MV-4-11 (cell line): ENCODE measurements at regions not wholly inside any gene's neighbourhood (a gene's known extent, or its start where the extent isn't known, plus 50 kb on each side); places are given as distances from the start of the nearest gene placed in this dataset.
A peak's percentile ranks its signal among the peaks of the same experiment; 100 is the strongest.

Experiments used
- DNase-seq: peaks from one replicate; lab custom pipeline; 2025; lab: John Stamatoyannopoulos, UW

DNA sequence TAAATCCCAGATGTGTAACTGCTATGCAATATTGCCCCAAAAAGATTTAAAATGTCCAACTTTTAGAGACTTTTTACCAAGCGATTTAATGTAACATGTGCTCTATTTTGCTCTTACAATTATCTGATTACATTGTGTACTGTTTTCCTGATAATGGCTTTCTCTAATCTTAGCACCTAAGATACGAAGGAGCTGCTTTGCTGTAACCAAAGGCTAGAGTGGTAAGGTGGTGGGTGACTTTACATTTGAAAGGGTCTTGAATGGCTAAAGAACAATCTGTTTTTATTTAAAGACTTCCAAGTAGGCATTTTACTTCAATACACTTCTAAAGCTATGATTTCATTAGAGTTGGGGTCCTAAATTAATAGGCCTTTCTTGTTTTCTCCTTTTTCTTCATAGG, 1201.6 kb upstream of the MAP3K7 start:
- no peak for DNase-seq

DNA sequence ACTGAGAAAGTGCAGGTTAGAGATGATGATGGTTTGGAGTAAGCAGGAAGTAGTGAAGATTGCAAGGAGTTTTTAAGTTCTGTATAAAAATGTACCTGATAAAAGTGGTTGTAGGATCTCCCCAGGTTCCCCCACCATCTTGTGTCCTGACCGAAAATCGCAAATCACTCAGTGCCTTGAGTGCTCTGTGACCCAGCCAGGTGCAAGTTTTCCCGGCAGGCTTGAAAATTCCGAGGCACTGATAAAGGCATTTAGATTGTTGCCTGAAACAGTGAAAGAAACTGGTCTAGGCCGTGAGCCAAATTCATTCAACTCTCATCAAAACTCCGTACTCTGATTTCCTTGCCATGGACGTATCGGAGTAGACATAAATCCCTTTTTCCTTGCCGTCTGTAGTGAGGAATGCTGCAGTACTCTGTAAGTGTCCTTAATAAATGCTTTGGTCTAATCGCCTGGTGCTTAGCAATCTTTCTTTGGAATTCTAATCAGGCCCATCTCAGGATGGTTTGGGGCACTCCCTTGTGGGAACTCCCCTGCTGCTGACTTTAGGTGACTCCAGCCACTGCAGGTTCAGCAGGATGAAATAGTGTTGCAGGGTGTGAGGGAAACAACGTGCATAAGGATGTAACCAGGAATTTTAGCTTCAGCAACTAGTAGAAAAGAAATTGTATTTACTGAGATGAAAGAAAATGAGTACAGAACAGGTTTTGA, 1199.8 kb upstream of the MAP3K7 start:
- DNase-seq, result no peak

DNA sequence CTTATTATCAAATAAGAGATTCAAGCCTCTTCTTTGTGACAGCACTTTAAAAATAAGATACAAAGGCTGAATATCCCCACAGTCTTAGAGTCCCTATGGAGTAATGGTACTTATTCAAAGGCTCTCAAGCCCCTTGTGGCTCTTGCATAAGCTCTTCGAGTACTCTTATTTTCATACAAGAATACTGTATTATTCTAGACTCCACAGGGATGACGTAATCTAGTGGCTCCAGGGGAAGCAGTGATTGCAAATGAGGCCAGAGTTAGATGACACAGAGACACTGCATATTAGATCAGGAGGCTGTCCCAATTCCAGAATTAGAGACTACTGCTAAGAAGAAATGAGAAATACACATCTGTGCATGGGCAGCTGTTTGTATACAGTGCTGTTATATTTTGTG, 1195.9 kb upstream of the MAP3K7 start:
- DNase-seq, result no peak

DNA sequence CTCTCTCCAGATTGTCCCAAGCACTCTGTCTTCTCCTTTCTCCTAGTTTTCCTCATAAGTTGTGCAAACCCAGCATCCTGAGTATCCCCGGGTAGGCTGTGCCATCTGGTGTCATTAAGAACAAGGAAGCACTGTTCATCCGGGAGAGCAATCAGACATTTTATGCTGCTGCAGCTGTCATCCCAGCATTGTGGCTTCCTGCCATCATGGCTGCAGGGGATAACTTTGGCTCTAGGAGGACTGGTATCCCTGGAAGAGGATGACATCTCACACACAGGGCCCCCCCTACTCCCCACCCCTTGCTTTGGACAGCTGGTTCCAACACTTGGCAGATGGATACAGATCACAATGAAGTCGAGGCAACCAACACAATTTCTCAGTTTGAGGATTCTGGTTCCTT, 1195.1 kb upstream of the MAP3K7 start:
- no peak for DNase-seq

DNA sequence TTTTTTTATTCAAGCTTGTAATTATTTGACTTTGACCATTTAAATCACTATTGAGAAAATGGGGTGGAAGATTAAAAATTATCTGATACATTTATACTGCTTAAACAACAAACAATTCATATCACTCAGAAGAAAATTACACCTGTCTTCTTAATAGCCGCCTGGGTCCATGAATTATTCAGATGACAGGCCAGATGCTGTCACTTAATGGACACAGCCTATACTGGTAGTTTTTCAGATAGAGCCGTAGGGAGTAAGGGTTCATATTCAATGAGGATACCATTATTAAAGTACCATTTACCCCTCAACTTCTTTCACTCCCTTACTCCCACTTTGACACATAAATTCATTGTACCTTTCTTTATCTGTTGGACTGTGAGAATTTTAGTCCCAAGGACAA, 1193.4 kb upstream of the MAP3K7 start:
- no peak for DNase-seq

DNA sequence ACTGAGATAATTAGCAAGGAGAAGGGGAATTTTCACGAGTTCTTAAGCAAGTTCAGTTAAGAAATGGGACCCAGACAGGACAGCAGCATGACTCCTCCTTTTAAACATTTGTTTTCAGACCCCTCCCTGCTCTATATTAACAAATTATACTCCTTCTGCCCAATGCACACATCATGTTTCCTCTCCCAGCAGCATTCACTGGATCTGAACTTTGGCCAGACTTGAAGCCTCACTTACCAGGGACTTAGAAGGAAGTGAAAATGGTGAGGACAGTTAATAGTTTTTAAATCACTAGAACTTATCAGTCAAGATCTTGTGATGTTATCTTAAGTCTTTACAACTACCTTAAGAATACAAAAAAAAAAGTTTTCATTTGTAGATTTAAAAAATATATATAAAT, 1174.7 kb upstream of the MAP3K7 start:
- peak; percentile 1 for DNase-seq

DNA sequence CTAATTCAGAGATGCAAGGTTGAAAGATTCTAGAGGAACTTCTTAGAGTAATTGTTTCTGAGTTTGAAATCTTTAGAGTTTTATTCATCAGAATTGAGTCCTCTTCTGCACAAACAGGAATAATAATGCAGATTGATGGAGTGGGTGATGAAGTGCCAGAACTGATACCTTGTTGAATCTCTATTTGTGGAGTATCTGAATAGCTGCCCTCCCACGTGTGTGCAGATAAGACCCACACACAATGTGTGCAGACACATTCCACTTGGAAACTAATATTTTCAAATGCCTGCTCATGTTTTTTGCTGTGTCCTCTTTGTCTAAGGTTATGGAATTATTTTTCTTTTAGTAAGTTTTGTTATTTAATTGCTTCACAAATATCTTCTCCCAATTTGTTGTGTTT, 1167.8 kb upstream of the MAP3K7 start:
- no peak for DNase-seq

DNA sequence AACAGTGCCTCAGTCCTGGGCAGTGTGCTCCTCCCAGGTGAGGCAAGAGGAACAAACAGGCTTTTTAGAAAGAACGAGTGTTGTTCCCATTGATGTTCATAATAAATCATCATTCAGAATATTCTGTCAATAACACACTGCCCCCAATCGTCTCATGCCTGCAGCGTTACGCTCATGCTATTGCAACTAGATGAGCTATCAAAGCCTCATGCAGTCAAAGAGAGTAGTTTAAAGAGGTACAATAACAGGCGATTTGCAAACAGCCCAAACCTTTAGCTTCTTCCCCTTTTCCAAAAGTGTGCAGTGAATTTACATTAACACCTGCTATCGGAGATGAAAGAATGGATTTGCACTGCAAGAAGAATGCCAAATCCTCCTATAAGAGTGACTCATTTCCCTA, 1164.7 kb upstream of the MAP3K7 start:
- DNase-seq, result no peak

DNA sequence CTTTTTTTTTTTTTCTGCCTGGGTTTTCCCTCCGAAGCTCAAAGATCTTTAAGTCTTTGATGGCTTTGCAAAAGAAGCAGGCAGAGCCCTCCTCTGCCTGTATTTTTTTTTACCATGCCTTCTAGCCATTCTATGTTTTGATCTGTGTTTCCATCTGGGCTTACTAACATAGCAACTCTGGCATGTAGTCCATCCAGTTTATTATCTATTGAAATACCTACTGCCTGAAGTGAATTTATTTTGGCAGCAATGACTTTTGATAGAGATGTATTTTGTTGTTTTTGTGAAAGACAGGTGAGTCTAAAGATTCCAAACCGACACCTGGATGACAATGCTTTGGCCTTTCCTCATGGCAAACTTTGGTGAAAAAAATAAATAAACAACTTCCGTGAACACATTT, 1157.7 kb upstream of the MAP3K7 start:
- DNase-seq, result no peak

DNA sequence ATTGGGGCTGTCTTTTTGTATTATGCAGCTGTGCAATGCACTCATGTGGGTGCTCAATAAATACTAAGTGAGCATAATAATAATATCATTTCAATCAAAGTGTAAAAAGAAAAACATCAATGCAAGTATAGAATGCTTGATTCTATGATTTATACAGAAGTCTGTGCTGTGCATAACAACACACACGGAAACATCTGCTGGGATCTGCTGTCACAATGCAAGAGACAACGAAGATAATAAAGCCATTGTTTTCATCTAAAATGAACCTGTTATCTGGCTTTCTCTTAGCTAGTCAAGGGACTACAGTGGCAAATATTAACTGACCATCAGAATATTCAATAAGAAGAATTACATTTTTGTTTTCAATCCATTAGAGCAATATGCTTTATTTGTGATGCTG, 1156.9 kb upstream of the MAP3K7 start:
- no peak for DNase-seq

DNA sequence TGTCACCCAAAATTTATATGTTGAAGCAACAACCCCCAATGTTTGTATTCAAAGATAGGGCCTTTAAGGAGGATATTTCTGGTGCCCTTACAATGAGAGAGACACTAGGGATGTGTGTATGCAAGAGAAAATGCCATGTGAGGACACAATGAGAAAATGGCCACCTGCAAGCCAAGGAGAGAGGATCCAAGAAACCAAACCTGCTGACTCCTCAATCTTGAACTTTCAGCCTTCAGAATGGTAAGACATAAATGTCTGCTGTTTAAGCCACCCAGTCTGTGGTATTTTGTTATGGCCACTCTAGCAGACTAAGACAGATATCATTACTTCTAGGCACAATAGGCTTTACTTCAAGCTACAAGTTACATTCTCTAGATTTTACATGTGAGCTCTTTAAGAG, 1145.1 kb upstream of the MAP3K7 start:
- DNase-seq, result no peak

DNA sequence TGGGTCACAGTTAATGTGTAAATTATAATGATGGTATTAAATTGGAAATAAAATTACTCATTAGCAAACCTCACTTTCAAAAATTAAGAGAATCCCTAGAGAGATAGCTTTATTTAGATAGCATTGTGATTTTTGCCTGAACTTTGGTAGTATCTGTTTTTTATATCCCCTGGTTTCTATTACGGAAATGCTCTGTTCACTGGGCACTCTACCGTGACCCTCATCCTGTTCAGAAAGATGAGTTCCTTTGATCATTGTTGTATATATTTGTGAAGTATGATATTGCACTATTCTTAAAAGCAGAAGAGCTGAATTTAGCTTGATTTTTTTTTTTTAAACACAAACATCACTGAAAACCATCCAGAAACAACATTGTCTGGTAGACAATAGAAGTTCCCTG, 1143.8 kb upstream of the MAP3K7 start:
- no peak for DNase-seq

DNA sequence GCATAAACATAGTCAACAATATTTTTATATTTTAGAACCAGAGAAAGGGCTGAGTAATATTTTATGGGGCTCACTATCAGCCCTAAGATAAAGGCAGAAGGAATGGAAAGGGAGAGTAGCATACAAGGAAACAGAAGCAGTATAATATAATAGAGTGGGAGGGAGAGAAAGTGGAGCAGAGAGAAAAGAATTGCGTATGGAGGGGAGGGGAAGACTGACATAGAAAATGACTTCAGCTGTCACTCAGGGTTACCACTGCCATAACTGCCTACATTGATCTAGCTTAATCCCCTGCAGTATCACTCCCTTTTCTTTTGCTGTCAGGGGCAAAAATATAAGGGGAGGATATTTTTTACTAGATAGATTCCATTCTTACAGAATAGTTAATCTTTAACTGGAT, 1133.5 kb upstream of the MAP3K7 start:
- no peak for DNase-seq

DNA sequence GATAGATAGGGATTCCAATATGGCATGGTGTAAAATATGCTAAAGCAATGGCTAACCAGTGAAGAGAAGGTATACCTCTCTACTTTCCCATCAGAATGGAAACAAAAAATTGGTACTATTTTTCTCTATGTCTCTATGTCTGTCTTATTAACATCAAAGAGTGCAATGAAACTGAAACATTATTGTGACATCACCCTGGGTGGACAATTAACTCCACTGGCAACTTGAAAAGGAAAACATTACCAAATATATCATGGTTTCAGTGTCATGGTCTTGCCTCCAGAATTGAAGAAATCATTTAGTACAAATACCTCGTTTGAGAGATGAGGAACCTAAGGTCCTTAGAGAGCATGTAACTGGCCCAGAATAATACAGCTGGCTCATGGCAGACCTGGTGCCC, 1132.5 kb upstream of the MAP3K7 start:
- DNase-seq, result peak; percentile 9

DNA sequence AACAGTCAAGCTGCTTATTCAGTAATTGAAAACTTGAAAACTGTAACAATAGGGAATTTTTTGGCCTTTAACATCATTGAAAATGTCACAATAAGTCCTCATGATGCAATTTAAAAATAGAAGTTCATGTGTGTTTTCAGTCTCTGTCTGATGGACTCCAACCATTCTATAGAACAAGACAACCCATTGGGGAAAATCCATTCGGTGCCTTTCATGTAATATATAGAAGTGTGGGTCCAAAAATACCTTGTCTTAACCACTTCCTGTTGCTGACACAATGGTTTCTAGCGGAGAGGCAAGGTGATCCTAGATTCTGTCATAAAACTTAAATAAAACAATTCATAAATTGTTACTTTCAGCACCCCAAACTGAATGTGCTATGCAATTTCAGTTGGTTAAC, 1131.3 kb upstream of the MAP3K7 start:
- DNase-seq, result no peak

DNA sequence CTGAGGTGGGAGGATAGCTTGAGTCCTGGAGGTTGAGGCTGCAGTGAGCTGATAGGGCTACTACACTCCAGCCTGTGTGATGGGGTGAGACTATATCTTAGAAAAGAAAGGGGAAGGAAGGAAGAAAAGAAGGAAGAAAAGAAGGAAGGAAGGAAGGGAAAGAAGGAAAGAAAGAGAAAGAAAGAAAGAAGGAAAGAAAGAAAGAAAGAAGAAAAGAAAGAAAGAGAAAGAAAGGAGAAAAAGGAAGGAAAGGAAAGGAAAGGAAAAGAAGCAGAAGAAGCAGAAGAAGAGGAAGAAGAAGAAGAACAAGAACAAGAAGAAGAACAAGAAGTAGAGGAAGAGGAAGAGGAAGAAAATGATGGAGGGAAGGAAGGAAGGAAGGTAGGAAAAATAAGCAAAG, 1130.2 kb upstream of the MAP3K7 start:
- DNase-seq, result no peak

DNA sequence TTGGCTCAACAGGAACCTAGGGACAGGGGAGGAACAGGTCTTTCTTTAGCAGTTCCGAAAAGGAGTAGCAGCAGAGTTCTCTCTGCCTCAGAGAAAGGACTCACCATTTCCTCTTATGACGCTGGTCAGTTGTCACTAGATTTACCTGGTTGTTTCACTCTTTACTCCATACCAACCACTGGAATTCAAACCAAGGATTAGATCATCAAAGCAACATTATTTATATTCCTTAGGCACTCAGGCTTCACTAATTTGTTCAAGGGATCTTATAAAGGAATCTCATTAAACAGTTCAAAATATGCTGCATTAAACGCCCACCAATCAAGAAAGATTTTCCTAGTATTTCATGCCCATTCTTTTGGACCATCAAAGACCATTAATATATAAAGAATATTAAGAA, 1129.5 kb upstream of the MAP3K7 start:
- DNase-seq, result no peak

DNA sequence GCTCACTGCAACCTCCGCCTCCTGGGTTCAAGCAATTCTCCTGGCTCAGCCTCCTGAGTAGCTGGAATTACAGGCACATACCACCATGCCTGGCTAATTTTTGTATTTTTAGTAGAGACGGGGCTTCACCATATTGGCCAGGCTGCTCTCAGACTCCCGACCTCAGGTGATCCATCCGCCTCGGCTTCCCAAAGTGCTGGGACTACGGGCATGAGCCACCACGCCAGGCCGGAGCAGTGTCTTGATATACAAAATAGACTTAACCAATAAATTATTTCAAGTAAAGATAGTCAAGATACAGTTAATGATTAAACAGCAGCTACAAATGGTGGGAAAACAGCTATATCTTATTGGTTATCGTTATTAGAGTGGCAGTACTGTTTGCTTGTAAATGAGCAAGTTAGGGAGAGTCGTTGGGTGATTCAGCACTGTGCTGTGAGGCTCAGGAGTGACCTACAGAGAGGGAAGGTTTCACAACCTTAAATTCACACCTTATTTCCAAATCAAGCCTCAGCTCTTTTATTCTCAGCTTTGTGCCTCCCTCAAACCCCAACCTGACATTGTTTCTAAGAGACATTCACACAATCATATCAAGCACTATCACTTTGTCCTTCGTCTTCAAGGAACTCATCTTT, 1128.4 kb upstream of the MAP3K7 start:
- DNase-seq, result no peak

DNA sequence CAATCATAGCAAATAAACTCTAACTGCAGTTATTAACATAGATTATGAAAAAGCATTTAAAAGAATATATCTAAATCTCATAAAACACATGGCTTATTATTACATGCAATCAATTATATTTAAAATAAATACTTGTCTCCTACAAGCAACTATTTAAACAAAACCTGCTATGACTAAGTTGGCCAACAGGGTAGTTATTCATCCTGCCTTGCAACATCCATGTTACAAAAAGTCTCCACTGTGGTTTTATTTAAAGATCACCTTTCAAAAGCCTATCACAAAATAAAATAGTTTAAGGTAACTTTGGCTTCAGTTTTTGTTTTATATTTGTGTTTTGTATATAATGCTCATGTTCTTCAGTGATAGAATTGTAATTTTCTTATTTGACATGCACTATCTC, 1127.0 kb upstream of the MAP3K7 start:
- DNase-seq, result no peak

DNA sequence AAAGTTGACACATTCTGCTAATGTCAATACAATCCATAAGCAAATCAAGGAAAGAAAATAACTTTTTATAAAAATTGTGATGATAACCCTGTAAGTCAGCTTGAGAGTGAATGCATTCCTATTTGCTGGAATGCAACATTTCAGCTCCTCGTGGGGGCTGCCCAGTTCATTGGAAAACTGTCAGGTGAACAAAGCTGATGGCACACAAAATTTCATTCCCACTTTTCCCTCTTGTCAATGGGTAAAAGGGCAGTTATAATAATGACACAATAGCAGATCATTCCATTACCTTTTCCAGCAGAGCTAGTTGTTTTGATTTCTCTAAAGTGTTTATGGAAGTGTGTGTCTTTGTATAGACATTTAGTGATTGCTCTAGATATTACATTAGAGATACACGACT, 1124.6 kb upstream of the MAP3K7 start:
- DNase-seq, result no peak

DNA sequence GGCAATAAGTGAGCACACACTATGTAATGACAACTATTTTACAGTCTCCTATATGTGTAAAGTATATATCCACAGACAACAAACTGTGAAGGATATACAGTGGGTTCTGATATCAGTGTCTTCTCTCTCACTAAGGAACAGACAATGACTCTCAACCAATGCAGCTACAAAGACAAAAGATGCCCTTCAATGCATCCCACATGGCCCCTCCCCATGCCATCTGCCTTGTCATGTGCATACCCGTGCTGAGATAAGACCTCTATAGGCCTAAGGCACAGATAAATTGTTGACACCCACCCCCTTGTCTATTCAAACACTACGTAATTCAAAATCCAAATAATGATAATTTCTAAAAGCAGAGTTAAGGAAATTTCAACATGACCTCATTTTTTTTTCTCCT, 1123.5 kb upstream of the MAP3K7 start:
- no peak for DNase-seq

DNA sequence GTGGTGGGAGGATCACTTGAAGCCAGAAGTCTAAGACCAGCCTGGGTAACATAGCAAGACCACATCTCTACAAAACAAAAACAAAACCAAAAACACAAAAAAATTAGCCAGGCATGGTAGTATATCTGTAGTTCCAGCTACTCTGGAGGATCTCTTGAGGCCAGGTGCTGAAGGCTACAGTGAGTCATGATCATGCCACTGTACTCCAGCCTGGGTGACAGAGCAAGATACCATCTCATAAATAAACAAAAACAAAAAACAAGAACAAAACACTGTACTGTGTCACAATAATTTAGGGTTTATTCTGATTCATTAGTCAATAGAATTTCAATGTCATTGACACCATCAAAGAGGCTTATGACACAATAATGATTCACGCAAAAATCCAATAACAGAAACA, 1121.7 kb upstream of the MAP3K7 start:
- no peak for DNase-seq

DNA sequence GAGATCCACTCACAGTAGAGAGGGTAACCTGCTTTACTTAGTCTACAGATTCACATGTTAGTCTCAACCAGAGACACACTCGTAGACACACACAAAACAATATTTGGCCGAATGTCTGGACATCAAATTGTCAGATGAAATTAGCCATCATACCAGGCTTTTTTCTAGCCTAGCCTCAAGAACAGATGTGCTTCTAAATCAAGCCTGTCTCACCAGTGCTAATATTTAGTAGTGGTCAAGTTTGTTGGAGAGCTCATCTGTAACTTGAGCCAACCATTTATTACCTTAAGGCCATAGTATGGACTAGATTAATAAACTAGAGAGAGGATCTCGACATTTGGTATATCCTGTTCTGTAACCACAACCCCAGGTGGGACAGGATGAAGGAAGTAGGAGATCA, 1118.8 kb upstream of the MAP3K7 start:
- no peak for DNase-seq

DNA sequence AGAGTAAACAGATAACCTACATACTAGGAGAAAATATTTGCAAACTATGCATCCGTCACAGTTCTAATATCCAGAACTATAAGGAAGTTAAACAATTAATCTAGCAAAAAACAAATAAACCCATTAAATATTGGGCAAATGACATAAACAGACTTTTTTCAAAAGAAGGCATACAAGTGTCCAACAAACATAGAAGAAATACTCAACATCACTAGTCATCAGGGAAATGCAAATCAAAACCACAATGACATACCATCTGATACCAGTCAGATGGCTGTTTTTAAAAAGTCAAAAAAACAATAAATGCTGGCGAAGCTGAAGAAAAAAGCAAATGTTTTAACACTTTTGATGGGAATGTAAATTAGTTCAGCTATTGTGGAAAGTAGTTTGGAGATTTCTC, 1117.7 kb upstream of the MAP3K7 start:
- no peak for DNase-seq
